Ascending aorta (tissue), 2 donors: ENCODE measurements at regions not wholly inside any gene's neighbourhood (a gene's known extent, or its start where the extent isn't known, plus 50 kb on each side); places are given as distances from the start of the nearest gene placed in this dataset.

Source experiments
- DNase-seq, 2 donors: peaks; one replicate each; pipeline ENCODE4 v3.0.0-alpha.2; 2019; ENCODE audit warnings: low spot score in 2 of 2
- H3K27ac ChIP-seq, 2 donors: fragments of 200-600 bp; sonication (generic); one replicate each; pipeline ENCODE4 v1.5.1; 2016 to 2017; ENCODE audit warnings: mild to moderate bottlenecking in 1 of 2
- H3K27me3 ChIP-seq: fragments of 200-600 bp; sonication (generic); one replicate; pipeline ENCODE4 v1.5.1; 2017
- H3K36me3 ChIP-seq, 2 donors: fragments of 200-600 bp; sonication (generic); one replicate each; pipeline ENCODE4 v1.5.1; 2016
- H3K4me1 ChIP-seq, 2 donors: fragments of 200-600 bp; sonication (generic); one replicate each; pipeline ENCODE4 v1.5.1; 2016 to 2017; ENCODE audit warnings: mild to moderate bottlenecking in 1 of 2
- H3K4me3 ChIP-seq, 2 donors: fragments of 200-600 bp; sonication (generic); one replicate each; pipeline ENCODE4 v1.5.1; 2016 to 2017; ENCODE audit warnings: mild to moderate bottlenecking in 1 of 2
- H3K9me3 ChIP-seq, 2 donors: fragments of 200-600 bp; sonication (generic); one replicate each; pipeline ENCODE4 v1.5.1; 2016
- intact Hi-C: fragments of 100-400 bp; cut with DNase I; formaldehyde crosslinking; loops from one replicate; pipeline ENCODE4 v1.15.1; 2023
- TF ChIP-seq, protein P1 (sequence below), 3 experiments: fragments of 200-600 bp in 2 of 3; fragments of 450-650 bp in 1 of 3; sonication (generic) in 2 of 3; IDR thresholded peaks; one replicate each; pipeline ENCODE4 v1.5.1; 2016 to 2019; ENCODE audit warnings: antibody characterized with exemption in 3 of 3, mild to moderate bottlenecking in 1 of 3, moderate library complexity in 1 of 3

DNA sequence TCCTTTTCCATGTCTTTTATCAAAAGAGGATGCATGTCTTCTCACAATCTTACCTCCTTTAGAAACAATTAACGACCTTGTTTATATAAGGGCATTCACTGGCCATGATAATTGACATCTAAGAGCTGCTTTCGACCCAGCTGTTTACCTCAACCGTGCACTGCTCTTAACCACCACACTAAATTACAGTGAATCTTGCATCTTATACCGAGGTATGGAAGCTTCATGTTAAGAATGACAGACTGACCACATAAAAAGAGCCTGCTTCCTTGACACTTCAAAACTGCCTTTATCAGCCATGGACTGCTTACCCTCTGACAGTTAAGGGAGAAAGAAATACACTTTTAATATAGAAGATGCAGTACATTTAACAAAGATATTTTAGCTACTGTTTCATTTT, 301.7 kb upstream of the LYPLAL1 start:
- no peak overlapping the region for H3K4me3 ChIP-seq
- no peaks in the 10 kb centered on the region for H3K27me3 ChIP-seq
- TF ChIP-seq, protein P1, sequence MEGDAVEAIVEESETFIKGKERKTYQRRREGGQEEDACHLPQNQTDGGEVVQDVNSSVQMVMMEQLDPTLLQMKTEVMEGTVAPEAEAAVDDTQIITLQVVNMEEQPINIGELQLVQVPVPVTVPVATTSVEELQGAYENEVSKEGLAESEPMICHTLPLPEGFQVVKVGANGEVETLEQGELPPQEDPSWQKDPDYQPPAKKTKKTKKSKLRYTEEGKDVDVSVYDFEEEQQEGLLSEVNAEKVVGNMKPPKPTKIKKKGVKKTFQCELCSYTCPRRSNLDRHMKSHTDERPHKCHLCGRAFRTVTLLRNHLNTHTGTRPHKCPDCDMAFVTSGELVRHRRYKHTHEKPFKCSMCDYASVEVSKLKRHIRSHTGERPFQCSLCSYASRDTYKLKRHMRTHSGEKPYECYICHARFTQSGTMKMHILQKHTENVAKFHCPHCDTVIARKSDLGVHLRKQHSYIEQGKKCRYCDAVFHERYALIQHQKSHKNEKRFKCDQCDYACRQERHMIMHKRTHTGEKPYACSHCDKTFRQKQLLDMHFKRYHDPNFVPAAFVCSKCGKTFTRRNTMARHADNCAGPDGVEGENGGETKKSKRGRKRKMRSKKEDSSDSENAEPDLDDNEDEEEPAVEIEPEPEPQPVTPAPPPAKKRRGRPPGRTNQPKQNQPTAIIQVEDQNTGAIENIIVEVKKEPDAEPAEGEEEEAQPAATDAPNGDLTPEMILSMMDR (IDR thresholded peaks at IDR 0.05): no peak
- H3K36me3 ChIP-seq: no peaks in the 10 kb centered on the region
- H3K4me1 ChIP-seq: no peaks in the 10 kb centered on the region
- H3K9me3 ChIP-seq: no peaks in the 10 kb centered on the region
- DNase-seq: no peak
- intact Hi-C loops: no loop called here
- H3K27ac ChIP-seq: no peak overlapping the region

DNA sequence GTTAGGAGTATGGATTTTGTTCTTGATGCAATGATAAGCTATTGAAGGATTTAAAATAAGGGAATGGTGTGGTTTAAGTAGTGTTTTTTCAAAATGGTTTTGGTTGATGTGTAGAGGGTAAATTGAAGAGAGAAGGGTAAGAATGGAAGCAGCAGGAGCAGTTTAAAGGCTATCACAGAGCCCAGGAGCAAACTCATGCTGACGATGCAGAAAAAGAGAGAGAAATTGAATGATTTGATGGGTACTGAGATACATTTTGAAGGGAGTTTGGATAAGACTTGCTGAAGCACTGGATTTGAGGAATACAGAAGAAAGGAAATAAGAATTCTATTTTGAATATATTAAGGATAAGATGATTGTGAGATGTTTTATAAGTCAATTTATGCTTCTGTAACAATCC, 300.8 kb upstream of the LYPLAL1 start:
- H3K27me3 ChIP-seq: no peaks in the 10 kb centered on the region
- TF ChIP-seq, protein P1 (IDR thresholded peaks at IDR 0.05): no peak
- no peaks in the 10 kb centered on the region for H3K36me3 ChIP-seq
- H3K4me1 ChIP-seq: no peaks in the 10 kb centered on the region
- H3K4me3 ChIP-seq: no peak overlapping the region
- DNase-seq: no peak
- no peaks in the 10 kb centered on the region for H3K9me3 ChIP-seq
- no peak overlapping the region for H3K27ac ChIP-seq
- intact Hi-C loops: no loop called here

DNA sequence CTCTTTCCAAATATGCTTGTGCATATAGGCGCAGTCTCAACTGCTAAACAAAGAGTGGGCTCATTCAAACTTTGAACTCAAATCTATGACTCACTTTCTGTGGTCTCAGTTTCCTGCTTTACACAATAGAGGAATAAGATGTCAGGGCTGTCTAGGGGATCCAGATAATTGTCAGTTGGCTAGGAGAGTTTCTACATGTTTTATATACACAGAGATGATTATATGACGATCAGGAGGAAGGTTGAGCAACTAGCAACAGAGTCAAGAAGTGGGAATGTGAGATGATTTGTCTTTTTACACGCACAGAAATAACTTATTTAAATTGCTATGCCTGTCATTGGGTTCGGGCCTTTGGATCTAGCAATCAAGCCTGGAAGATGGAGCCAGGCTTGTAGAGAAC, 299.4 kb upstream of the LYPLAL1 start:
- Histone ChIP-seq H3K4me3 (no peak overlapping the region), H3K9me3 (no peaks in the 10 kb centered on the region), H3K36me3 (no peaks in the 10 kb centered on the region), H3K27me3 (no peaks in the 10 kb centered on the region), H3K4me1 (no peaks in the 10 kb centered on the region), H3K27ac (no peak overlapping the region)
- DNase-seq: no peak
- TF ChIP-seq, protein P1 (IDR thresholded peaks at IDR 0.05): no peak
- intact Hi-C loops: no loop called here

DNA sequence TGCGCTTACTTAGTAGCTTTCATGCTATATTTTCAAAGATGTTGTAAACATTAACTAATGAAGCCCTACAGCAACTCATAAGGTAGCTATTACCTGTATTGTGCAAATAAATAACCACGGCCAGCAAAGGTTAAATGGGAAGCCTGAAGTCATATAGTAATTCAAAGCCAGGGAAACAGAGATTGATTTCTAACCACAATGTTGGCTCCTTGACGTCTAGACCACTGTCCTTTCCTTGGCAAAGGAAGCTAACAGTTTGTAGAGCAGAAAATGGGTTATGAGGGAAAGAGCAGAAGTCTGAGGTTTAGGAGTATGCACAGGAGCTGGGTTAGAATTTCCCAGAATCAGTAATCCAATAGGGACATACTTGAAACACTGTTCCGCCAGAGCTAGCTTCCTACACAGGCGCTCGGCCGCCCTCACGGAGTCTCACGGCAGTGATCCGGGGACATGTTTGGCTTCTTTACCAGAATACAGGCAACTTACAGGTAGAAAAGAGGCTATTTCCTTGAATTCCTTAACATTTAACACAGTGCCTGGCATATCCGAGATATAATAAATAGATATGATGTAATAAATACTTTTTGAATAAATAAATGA, 298.8 kb upstream of the LYPLAL1 start:
- H3K4me1 ChIP-seq: no peaks in the 10 kb centered on the region
- no peak overlapping the region for H3K4me3 ChIP-seq
- no peak for DNase-seq
- no peaks in the 10 kb centered on the region for H3K36me3 ChIP-seq
- H3K27ac ChIP-seq: no peak overlapping the region
- intact Hi-C loops: no loop called here
- no peaks in the 10 kb centered on the region for H3K9me3 ChIP-seq
- H3K27me3 ChIP-seq: no peaks in the 10 kb centered on the region
- TF ChIP-seq, protein P1 (IDR thresholded peaks at IDR 0.05): no peak

DNA sequence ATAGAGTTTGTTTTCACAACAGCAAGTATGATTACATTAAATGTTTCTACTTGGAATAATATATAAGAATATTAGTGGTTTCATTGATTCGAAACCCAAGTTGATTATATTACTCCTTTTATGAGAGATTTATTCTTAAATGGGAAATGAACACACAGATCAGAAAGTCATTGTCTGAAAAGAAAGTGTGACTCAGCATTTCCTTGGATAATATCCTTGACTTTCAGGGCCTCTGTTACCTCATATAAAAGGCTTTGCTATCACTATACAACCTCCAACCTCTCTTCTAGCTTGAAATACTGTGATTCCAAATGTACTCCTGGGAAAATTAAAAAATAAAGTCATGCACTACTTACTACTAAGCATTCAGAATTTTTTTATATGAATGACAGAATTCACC, 295.3 kb upstream of the LYPLAL1 start:
- H3K27me3 ChIP-seq: no peaks in the 10 kb centered on the region
- H3K9me3 ChIP-seq: no peaks in the 10 kb centered on the region
- H3K27ac ChIP-seq: no peak overlapping the region
- TF ChIP-seq, protein P1 (IDR thresholded peaks at IDR 0.05): no peak
- H3K4me3 ChIP-seq: no peak overlapping the region
- intact Hi-C loops: no loop called here
- H3K36me3 ChIP-seq: no peaks in the 10 kb centered on the region
- DNase-seq: no peak
- no peaks in the 10 kb centered on the region for H3K4me1 ChIP-seq
